Progenitor cell of endocrine pancreas (in vitro differentiated cells): ENCODE measurements at regions not wholly inside any gene's neighbourhood (a gene's known extent, or its start where the extent isn't known, plus 50 kb on each side); places are given as distances from the start of the nearest gene placed in this dataset.

Source experiments
- DNase-seq: peaks from one replicate; pipeline ENCODE4 v3.0.0; 2021; ENCODE audit warnings: low spot score; ENCODE audit not compliant: unreplicated experiment
- H3K27ac Mint-ChIP-seq: 2 replicates; pipeline ENCODE4 v1.8.0; 2021; ENCODE audit warnings: mild to moderate bottlenecking, moderate library complexity, mixed read lengths
- H3K27me3 Mint-ChIP-seq: 2 replicates; pipeline ENCODE4 v1.8.0; 2021; ENCODE audit warnings: mixed read lengths
- H3K36me3 Mint-ChIP-seq: 2 replicates; pipeline ENCODE4 v1.8.0; 2022; ENCODE audit warnings: mixed read lengths; ENCODE audit not compliant: insufficient read depth
- H3K4me1 Mint-ChIP-seq: 2 replicates; pipeline ENCODE4 v1.8.0; 2021; ENCODE audit warnings: low read depth, mixed read lengths
- H3K4me3 Mint-ChIP-seq: 2 replicates; pipeline ENCODE4 v1.8.0; 2021; ENCODE audit warnings: low read depth, mild to moderate bottlenecking, moderate library complexity, mixed read lengths
- H3K9me3 Mint-ChIP-seq: 2 replicates; pipeline ENCODE4 v1.8.0; 2021; ENCODE audit warnings: low read depth, mixed read lengths
- CTCF ChIP-seq: fragments of 200-600 bp; sonication (generic); IDR thresholded peaks from one replicate; pipeline ENCODE4 v1.5.0; 2021; ENCODE audit warnings: antibody characterized with exemption, mild to moderate bottlenecking; ENCODE audit not compliant: unreplicated experiment

DNA sequence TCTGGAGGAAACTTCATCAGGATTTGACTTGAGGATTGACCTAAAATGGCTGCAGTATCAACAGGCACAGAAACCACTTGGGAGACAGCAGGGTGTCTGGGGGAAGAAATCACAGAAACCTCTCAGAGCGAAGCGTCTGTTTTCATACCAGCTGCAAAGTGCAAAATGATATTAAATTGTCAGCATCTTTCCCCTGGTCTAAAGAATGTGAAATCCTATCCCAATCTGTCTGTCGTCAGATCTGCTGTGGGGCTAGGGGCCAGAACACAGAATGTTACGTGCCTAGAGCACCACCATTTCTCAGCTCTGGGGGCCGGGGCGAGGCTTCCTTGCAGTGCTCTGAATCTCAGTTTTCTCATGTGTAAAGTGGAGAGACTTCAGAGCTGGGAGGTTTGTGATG, 54.1 kb upstream of the MYCN start:
- DNase-seq, result no peak
- peaks cover 15% of the 10 kb centered on the region for H3K27me3 Mint-ChIP-seq
- no peak overlapping the region for H3K27ac Mint-ChIP-seq
- no peaks in the 10 kb centered on the region for H3K36me3 Mint-ChIP-seq
- H3K4me3 Mint-ChIP-seq, result no peak overlapping the region
- peaks cover 7% of the 10 kb centered on the region for H3K4me1 Mint-ChIP-seq
- no peaks in the 10 kb centered on the region for H3K9me3 Mint-ChIP-seq
- TF ChIP-seq CTCF, result no peak

DNA sequence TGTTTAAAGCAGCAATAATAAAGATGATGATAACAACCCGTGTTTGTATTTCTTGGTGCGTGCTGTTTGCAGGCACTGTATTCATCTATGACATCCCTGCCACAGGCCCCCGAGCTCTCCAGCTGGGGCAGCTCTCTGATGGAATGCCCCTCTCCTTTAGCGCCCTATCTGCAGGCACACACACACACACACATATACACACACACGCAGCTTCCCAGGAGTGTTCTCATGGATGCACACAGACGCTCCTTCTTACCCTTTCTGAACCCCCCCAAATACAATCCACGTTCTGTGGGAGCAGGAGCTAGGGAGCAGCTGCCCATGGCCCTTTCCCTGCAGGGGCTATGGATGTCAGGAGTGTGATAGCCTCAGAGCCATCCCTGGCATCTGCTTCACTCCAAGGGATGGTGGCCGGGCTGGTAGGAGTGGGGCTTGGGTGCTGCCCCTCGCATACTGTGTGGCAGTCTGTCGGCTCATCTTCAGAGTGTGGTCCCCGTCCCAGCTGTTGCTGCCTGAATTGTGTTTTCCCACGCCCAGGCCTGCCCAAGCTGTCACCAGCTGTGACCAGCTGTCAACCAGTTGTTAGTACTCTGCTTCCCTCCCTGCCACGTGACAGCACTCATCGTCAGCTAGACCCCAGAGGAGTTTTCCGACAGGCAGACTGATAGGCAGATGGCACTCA, 50.8 kb upstream of the MYCN start:
- Mint-ChIP-seq H3K27ac (no peak overlapping the region), H3K27me3 (peaks cover 20% of the 10 kb centered on the region), H3K9me3 (no peaks in the 10 kb centered on the region), H3K36me3 (no peaks in the 10 kb centered on the region), H3K4me1 (peaks cover 13% of the 10 kb centered on the region), H3K4me3 (no peak overlapping the region)
- DNase-seq, result no peak
- no peak for TF ChIP-seq CTCF

DNA sequence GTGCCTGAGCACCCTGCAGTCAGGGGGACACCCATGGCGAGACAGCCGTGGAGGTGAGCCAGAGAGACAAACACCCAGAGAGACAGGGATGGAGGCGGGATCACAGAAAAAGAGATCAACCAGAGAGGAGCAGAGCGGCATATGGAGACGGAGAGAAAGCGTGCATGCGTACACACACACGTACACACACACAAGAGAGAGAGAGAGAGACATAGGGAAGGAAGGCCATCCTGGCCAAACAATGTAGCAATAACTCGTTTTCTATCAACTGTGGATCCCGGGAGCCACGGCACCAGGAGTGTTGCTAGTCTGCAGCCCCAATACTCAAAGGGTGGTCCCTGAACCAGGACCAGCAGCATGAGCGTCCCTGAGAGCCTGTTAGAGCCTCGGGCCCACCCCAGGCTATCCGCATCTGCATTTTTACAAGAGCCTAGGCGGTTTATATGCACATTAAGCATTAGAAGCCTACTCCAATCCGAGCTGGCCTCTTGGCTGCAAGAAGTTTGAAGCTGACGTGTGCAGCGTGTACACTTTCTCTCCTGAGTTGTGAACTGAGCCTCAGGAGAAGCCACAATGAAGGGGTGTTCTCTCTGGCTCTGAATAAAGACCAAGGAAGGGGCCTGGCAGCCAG, 50.1 kb upstream of the MYCN start:
- H3K27ac Mint-ChIP-seq, result no peak overlapping the region
- no peak for TF ChIP-seq CTCF
- peaks cover 18% of the 10 kb centered on the region for H3K27me3 Mint-ChIP-seq
- H3K4me3 Mint-ChIP-seq, result no peak overlapping the region
- H3K9me3 Mint-ChIP-seq, result no peaks in the 10 kb centered on the region
- peaks cover 13% of the 10 kb centered on the region for H3K4me1 Mint-ChIP-seq
- H3K36me3 Mint-ChIP-seq, result no peaks in the 10 kb centered on the region
- DNase-seq, result no peak
